HFF-Myc (cell line): ENCODE measurements at regions not wholly inside any gene's neighbourhood (a gene's known extent, or its start where the extent isn't known, plus 50 kb on each side); places are given as distances from the start of the nearest gene placed in this dataset.

Experiments
- DNase-seq: peaks from one replicate; pipeline ENCODE4 v3.0.0-alpha.2; 2011; ENCODE audit warnings: low read depth; ENCODE audit errors: extremely low read depth
- H3K4me3 ChIP-seq: replicated peaks from 2 replicates; pipeline ENCODE4 v1.5.1; 2011; ENCODE audit warnings: low read depth, mild to moderate bottlenecking, control low read depth, low read length
- TF ChIP-seq, protein P1 (sequence below): IDR thresholded peaks from 2 replicates; pipeline ENCODE4 v1.5.1; 2012; ENCODE audit warnings: mild to moderate bottlenecking, low read depth, low read length, control low read depth; ENCODE audit errors: missing control alignments

DNA sequence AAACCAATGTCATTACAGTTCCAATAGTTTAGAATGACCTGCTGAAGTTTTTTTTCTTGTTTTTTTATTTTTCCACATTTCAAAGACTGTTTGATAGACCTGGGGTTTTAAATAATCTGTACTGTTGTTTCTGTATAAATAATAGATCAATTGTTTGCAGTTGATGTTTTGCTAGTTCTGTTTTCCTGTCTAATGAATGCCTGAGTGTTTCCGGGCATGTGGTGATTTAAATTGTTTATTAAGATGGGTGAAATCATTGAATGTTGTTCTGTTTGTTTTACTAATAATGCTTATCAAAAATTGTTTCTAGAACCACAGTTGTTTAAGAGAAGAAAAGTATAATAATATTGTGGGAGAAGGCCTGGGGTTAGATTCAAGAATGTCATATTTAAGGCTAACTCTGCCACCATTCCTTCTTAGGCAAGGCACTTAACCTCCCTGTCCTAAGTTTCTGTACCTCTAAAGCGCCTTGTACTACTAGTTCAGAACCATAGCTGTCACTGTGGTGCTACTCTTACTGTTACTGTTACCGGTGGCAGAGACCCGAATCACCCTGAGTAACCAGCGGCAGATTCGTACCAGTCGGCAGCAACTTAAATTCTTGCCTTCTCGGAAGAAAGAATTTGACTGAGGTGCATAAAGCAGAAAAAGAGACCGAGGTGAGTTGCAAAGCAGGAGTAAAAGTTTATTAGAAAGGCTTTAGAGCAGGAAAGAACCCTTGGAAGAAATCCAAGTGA lies 1014.1 kb downstream of the REEP3 start:
- TF ChIP-seq, protein P1, sequence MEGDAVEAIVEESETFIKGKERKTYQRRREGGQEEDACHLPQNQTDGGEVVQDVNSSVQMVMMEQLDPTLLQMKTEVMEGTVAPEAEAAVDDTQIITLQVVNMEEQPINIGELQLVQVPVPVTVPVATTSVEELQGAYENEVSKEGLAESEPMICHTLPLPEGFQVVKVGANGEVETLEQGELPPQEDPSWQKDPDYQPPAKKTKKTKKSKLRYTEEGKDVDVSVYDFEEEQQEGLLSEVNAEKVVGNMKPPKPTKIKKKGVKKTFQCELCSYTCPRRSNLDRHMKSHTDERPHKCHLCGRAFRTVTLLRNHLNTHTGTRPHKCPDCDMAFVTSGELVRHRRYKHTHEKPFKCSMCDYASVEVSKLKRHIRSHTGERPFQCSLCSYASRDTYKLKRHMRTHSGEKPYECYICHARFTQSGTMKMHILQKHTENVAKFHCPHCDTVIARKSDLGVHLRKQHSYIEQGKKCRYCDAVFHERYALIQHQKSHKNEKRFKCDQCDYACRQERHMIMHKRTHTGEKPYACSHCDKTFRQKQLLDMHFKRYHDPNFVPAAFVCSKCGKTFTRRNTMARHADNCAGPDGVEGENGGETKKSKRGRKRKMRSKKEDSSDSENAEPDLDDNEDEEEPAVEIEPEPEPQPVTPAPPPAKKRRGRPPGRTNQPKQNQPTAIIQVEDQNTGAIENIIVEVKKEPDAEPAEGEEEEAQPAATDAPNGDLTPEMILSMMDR: no peak
- DNase-seq: no peak
- no peak overlapping the region for H3K4me3 ChIP-seq

DNA sequence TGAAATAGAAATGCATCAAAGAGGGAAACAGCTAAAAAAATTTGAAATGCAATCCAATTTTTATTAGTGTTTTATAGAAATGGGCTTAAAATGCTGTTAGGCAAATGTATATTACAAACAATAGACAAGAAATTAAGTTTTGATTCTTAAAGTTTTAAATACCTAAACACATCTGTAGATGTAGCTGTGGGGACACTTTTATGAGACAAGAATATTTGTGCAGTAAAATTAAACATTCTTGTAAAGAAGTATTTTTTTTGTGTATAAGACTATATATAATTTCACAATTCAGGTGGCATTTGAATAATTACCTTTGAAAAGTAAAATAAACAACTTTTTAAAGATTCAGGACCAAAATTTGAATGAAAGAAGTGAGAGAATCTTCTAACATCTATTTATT lies 1015.9 kb downstream of the REEP3 start:
- DNase-seq: no peak
- H3K4me3 ChIP-seq: no peak overlapping the region
- TF ChIP-seq, protein P1: no peak

DNA sequence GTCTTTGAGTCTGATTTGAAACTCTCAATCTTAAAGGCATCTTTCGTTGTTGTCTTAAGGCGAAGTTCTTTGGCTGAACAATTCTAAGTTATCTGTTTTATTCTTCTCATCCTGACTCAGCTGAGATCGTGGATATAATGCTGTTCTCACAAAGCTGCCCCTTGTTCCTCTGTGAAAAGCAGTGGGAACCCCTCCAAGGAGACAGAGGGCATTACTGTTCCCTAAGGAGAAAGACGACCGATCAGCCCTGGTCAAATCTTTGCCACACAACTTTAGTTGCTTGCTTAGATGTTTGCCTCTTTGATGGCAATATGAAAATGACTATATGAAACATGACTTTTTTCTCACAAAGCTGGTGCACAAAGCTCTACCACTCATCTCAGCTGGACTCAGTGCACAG lies 1016.7 kb downstream of the REEP3 start:
- DNase-seq: no peak
- TF ChIP-seq, protein P1: no peak
- H3K4me3 ChIP-seq: no peak overlapping the region

DNA sequence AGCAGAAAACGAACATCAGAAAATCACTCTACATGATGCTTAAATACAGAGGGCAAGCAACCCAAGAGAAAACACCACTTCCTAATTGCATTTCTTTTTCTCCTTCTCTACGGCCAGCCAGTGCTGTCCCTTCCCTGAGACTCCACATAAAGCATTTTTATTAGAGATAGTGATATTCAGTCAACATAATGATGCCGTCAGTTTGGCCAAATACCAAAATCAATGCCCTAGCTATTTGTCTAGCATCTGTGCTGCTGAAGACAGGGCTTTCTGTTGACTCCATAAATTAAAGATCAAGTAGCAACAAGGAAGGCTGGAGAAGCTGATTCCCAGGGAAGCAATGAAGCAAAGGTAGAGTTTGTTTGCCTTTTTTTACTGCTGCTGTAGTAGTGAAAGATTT lies 1024.9 kb downstream of the REEP3 start:
- TF ChIP-seq, protein P1: no peak
- DNase-seq: no peak
- H3K4me3 ChIP-seq: no peak overlapping the region

DNA sequence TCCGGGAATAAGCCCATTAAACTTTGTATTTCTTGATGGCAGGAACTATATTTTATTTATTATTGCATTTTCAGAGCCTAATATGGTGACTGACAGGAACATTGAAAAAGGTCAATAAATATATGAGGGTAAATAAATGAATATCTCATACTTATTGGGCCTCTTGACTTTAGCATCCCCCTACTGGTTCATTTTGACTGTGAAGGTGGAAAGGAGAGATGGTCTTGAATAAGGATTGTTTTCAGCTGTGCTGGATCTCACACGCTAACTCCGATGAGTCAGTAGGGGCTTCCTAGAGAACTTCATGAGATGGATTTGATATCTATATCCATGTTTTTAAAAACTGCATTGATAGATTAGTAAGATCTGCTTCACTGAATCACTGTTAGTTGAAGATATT lies 1026.0 kb downstream of the REEP3 start:
- TF ChIP-seq, protein P1: no peak
- no peak for DNase-seq
- H3K4me3 ChIP-seq: no peak overlapping the region

DNA sequence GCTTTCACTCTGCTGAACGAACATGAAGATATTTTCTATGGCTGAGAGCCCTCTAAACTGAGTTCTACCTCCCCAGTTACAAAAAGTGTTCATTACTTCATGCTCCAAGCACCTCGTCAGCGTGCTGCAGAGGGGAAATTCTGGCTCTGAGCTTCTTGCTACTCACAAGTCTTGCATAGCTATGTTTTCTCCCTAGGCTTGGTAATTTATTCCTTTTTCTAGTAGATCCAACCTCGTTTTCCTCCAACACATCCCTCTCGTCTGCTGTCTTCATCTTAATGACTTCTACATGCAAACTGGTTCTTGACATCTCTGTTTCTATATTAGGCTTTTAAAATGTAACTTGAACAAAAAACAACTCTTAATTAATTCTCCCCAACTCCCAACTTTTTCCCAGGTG lies 1034.5 kb downstream of the REEP3 start:
- DNase-seq: no peak
- no peak overlapping the region for H3K4me3 ChIP-seq
- TF ChIP-seq, protein P1: no peak
